ENCODE measurements at regions not wholly inside any gene's neighbourhood (a gene's known extent, or its start where the extent isn't known, plus 50 kb on each side); places are given as distances from the start of the nearest gene placed in this dataset.

DNA sequence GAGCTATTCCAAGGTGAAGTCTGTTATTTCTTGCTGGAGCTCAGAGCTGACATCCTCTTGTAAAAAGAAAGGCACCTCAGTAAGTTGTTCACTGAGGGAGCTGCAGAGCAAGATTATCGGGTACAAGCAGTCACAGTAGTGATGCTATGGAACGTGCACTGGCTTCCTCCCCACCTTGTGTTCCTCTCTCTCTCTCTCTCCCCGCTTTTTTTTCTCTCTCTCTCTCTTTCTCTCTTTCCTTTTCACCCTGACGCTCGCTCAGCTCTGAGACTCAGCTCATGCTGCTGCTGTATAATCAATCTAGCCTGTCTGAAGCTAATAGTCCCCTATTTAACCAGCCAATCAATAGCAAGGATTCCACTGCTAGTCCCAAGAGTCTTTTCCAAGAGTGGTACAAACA is 587.6 kb upstream of the CDH18 start:
- no peak overlapping the region for H3K4me3 Mint-ChIP-seq
- no peaks in the 10 kb centered on the region for H3K9me3 Mint-ChIP-seq
- H3K4me1 Mint-ChIP-seq (ENCODE audit: low read depth), result no peaks in the 10 kb centered on the region
- H3K36me3 Mint-ChIP-seq (ENCODE audit: low read depth), result no peaks in the 10 kb centered on the region
- no peaks in the 10 kb centered on the region for H3K27me3 Mint-ChIP-seq
- intact Hi-C loops (cut with micrococcal nuclease), result no loop called here
- H3K27ac Mint-ChIP-seq, result no peak overlapping the region

- intact Hi-C loops (cut with micrococcal nuclease), result no loop called here
- H3K27ac Mint-ChIP-seq, result no peak overlapping the region
- H3K9me3 Mint-ChIP-seq, result no peaks in the 10 kb centered on the region
- H3K4me1 Mint-ChIP-seq (ENCODE audit: low read depth), result no peaks in the 10 kb centered on the region
- H3K4me3 Mint-ChIP-seq, result no peak overlapping the region
- H3K36me3 Mint-ChIP-seq (ENCODE audit: low read depth), result no peaks in the 10 kb centered on the region
- no peaks in the 10 kb centered on the region for H3K27me3 Mint-ChIP-seq
Measured at GRCh38 chr5:20574576-20574975, 586.6 kb upstream of the CDH18 start.

GRCh38 chr5:20572614-20573013 is 584.6 kb upstream of the CDH18 start:
- no peaks in the 10 kb centered on the region for H3K36me3 Mint-ChIP-seq (ENCODE audit: low read depth)
- no peaks in the 10 kb centered on the region for H3K4me1 Mint-ChIP-seq (ENCODE audit: low read depth)
- no peak overlapping the region for H3K27ac Mint-ChIP-seq
- H3K9me3 Mint-ChIP-seq, result no peaks in the 10 kb centered on the region
- H3K27me3 Mint-ChIP-seq, result no peaks in the 10 kb centered on the region
- intact Hi-C loops (cut with micrococcal nuclease), result no loop called here
- no peak overlapping the region for H3K4me3 Mint-ChIP-seq

GRCh38 chr5:20570486-20570885 is 582.5 kb upstream of the CDH18 start:
- intact Hi-C loops (cut with micrococcal nuclease), result no loop called here
- Mint-ChIP-seq H3K4me1 (ENCODE audit: low read depth) (no peaks in the 10 kb centered on the region), H3K27ac (no peak overlapping the region), H3K27me3 (no peaks in the 10 kb centered on the region), H3K9me3 (no peaks in the 10 kb centered on the region), H3K4me3 (no peak overlapping the region), H3K36me3 (ENCODE audit: low read depth) (no peaks in the 10 kb centered on the region)

GRCh38 chr5:20562544-20562943 is 574.5 kb upstream of the CDH18 start:
- H3K36me3 Mint-ChIP-seq (ENCODE audit: low read depth), result no peaks in the 10 kb centered on the region
- no peaks in the 10 kb centered on the region for H3K27me3 Mint-ChIP-seq
- no peak overlapping the region for H3K4me3 Mint-ChIP-seq
- no peaks in the 10 kb centered on the region for H3K9me3 Mint-ChIP-seq
- H3K27ac Mint-ChIP-seq, result no peak overlapping the region
- no peaks in the 10 kb centered on the region for H3K4me1 Mint-ChIP-seq (ENCODE audit: low read depth)
- intact Hi-C loops (cut with micrococcal nuclease), result no loop called here

DNA sequence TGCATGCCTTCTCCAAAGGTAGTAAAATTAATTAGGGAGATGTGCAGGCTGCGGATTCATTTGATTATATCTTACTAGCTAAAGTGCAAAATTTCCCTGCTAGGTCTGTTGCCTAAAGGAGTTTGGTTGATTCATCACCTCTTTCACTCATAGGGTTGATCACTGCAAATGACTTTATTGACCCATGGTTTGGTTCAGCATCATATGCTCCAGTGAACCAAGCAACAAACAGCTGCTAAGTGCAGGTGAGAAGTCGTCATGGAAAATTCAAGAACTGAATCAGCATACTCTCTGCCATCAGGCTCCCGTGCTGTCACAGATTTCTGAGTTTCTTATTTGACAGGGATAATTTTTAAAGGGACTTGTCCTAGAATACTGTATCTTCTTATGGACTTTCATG is 571.8 kb upstream of the CDH18 start:
- Mint-ChIP-seq H3K27me3 (no peaks in the 10 kb centered on the region), H3K27ac (no peak overlapping the region), H3K9me3 (no peaks in the 10 kb centered on the region), H3K36me3 (ENCODE audit: low read depth) (no peaks in the 10 kb centered on the region), H3K4me3 (no peak overlapping the region), H3K4me1 (ENCODE audit: low read depth) (no peaks in the 10 kb centered on the region)
- intact Hi-C loops (cut with micrococcal nuclease), result no loop called here

- intact Hi-C loops (cut with micrococcal nuclease), result no loop called here
- Mint-ChIP-seq H3K27ac (no peak overlapping the region), H3K36me3 (ENCODE audit: low read depth) (no peaks in the 10 kb centered on the region), H3K4me1 (ENCODE audit: low read depth) (no peaks in the 10 kb centered on the region), H3K4me3 (no peak overlapping the region), H3K27me3 (no peaks in the 10 kb centered on the region), H3K9me3 (no peaks in the 10 kb centered on the region)
Measured at GRCh38 chr5:20556115-20556763, 568.2 kb upstream of the CDH18 start.

DNA sequence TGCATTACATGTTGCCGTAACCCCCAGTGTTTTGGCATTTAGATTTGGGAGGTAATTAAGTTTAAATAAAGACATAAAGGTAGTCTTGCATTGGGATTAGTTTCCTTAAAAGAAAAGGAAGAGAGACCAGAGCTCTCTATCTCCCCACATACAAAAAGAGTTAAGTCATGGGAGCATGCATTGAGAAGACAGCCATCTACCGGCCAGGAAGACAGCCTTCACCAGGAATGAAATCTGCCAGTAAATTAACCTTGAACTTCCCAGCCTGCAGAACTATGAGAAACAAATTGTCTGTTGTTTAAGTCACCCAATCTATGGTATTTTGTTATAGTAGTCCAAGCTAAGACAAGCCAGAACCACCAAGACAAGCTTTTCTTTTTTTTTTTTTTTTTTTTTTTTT is 567.0 kb upstream of the CDH18 start:
- no peaks in the 10 kb centered on the region for H3K9me3 Mint-ChIP-seq
- intact Hi-C loops (cut with micrococcal nuclease), result no loop called here
- H3K27ac Mint-ChIP-seq, result no peak overlapping the region
- no peak overlapping the region for H3K4me3 Mint-ChIP-seq
- no peaks in the 10 kb centered on the region for H3K27me3 Mint-ChIP-seq
- no peaks in the 10 kb centered on the region for H3K36me3 Mint-ChIP-seq (ENCODE audit: low read depth)
- H3K4me1 Mint-ChIP-seq (ENCODE audit: low read depth), result no peaks in the 10 kb centered on the region

DNA sequence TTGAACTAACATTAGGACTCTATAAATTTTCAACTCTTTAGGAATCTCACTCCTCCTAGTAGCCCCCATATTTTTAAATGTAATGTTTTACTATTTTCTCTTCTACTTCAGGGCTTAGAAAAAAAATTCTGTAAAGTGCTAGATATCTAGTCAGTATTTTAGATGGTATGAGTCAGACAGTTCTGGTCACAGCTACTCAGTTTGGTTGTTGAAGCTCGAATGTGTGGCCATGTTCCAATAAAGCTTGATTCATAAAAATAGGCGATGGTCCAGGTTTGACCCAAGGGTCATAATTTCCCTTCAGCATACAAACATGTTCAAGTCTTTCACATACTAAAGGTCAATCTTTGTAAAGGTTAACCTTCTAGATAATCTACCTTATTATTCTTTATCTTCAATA is 566.0 kb upstream of the CDH18 start:
- Mint-ChIP-seq H3K36me3 (ENCODE audit: low read depth) (no peaks in the 10 kb centered on the region), H3K4me3 (no peak overlapping the region), H3K27me3 (no peaks in the 10 kb centered on the region), H3K27ac (no peak overlapping the region), H3K4me1 (ENCODE audit: low read depth) (no peaks in the 10 kb centered on the region), H3K9me3 (no peaks in the 10 kb centered on the region)
- intact Hi-C loops (cut with micrococcal nuclease), result no loop called here

DNA sequence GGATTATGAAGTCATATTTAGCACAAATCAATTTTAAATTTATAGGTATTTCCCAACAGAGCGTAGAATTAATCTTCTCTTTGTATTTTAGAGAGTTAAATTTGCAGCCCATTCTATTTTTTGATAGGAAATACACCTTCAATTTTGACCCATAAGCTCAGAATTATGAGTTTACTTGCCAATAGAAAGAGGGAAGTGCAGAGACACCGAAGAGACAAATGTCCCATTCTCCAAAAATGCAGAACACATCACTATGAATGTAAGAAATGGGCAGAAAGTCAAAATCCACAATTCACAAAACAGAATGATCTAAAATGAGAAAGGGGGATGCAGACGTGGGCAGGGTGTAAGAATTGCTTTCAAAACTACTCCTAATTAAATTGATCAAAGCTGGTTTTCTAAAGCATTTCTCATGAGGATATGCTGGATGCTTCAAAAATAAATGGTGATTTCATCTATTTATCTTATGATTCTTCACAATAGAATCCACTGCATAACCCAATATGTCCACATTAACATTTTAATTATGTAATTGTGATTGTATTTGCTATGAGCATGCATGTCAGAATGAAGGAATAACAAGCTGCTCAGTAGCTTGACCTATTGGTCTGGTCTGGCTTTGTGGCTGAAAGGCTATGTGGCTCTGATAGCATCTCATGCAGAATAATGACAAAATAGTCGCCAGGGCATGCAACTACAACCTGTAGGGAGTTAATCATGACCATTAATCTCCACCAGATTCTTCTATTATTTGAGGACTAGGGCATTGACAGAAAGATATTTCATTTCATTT is 550.1 kb upstream of the CDH18 start:
- no peak overlapping the region for H3K27ac Mint-ChIP-seq
- no peak overlapping the region for H3K4me3 Mint-ChIP-seq

DNA sequence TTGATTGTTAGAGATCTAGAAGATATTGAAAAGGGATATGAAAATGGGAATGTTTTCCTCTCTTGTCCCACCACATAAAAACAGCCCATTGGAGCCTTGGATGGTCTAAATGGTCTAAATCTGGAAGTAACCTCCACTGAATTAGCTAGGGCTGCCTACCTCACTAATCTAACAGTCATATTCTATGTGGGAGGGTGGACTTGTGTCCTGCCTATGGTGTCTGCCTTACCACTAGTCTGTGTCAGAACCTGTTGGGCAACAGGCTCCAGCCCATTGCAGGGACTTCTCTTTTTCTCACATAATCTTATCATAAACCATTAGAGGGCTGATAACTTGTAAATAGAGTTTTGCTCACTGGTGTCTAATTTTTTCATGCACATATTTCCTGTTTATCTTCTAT is 548.8 kb upstream of the CDH18 start:
- Mint-ChIP-seq H3K9me3 (peaks cover 8% of the 10 kb centered on the region), H3K27me3 (no peaks in the 10 kb centered on the region), H3K27ac (no peak overlapping the region), H3K4me1 (ENCODE audit: low read depth) (peaks cover 14% of the 10 kb centered on the region), H3K4me3 (no peak overlapping the region), H3K36me3 (ENCODE audit: low read depth) (no peaks in the 10 kb centered on the region)
- intact Hi-C loops (cut with micrococcal nuclease), result no loop called here

More for the DNA sequence above, 550.1 kb upstream of the CDH18 start:
- Mint-ChIP-seq H3K36me3 (ENCODE audit: low read depth) (no peaks in the 10 kb centered on the region), H3K9me3 (no peaks in the 10 kb centered on the region), H3K27me3 (no peaks in the 10 kb centered on the region), H3K4me1 (ENCODE audit: low read depth) (peaks cover 14% of the 10 kb centered on the region)
- intact Hi-C loops (cut with micrococcal nuclease), result no loop called here

- H3K36me3 Mint-ChIP-seq (ENCODE audit: low read depth), result no peaks in the 10 kb centered on the region
- H3K27ac Mint-ChIP-seq, result no peak overlapping the region
- no peaks in the 10 kb centered on the region for H3K27me3 Mint-ChIP-seq
- no peak overlapping the region for H3K4me3 Mint-ChIP-seq
- peaks cover 8% of the 10 kb centered on the region for H3K9me3 Mint-ChIP-seq
- intact Hi-C loops (cut with micrococcal nuclease), result no loop called here
- peaks cover 14% of the 10 kb centered on the region for H3K4me1 Mint-ChIP-seq (ENCODE audit: low read depth)
Measured at GRCh38 chr5:20536341-20536740, 548.3 kb upstream of the CDH18 start.

DNA sequence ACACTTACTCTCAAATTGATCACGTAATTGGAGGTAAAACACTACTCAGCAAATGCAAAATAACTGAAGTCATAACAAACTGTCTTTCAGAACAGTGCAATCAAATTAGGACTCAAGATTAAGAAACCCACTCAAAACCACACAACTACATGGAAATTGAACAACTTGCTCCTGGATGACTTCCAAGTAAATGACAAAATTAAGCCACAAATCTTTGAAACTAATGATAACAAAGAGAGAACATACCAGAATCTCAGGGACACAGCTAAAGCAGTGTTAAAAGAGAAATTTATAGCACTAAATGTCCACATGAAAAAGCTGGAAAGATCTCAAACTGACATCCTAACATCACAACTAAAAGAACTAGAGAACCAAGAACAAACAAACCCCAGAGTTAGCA is 540.5 kb upstream of the CDH18 start:
- intact Hi-C loops (cut with micrococcal nuclease), result no loop called here

GRCh38 chr5:20524991-20525529 is 537.1 kb upstream of the CDH18 start:
- Mint-ChIP-seq H3K4me1 (ENCODE audit: low read depth) (no peaks in the 10 kb centered on the region), H3K36me3 (ENCODE audit: low read depth) (no peaks in the 10 kb centered on the region), H3K27me3 (no peaks in the 10 kb centered on the region), H3K9me3 (peaks cover 48% of the 10 kb centered on the region), H3K27ac (no peak overlapping the region), H3K4me3 (no peak overlapping the region)
- intact Hi-C loops (cut with micrococcal nuclease), result no loop called here

More for the DNA sequence above, 540.5 kb upstream of the CDH18 start:
- Mint-ChIP-seq H3K27ac (no peak overlapping the region), H3K4me3 (no peak overlapping the region), H3K4me1 (ENCODE audit: low read depth) (no peaks in the 10 kb centered on the region), H3K27me3 (no peaks in the 10 kb centered on the region), H3K9me3 (peaks cover 60% of the 10 kb centered on the region), H3K36me3 (ENCODE audit: low read depth) (no peaks in the 10 kb centered on the region)

All from dendritic cell treated with granulocyte-macrophage colony-stimulating factor and Interleukin-4, amounts not matched to agents 40 ng/mL and 50 ng/mL, for 4 days (primary cell).